Caki2 (cell line): ENCODE measurements at regions not wholly inside any gene's neighbourhood (a gene's known extent, or its start where the extent isn't known, plus 50 kb on each side); places are given as distances from the start of the nearest gene placed in this dataset.
"Not testable (repeated sequence)": the region's sequence is repeated elsewhere in the genome, so short reads cannot be mapped to it uniquely, and the experiment has no call there.

Experiments
- DNase-seq: peaks from one replicate; pipeline ENCODE4 v3.0.0-alpha.2; 2015; ENCODE audit warnings: low read depth
- in situ Hi-C: cut with HindIII; loops from 2 replicates; pipeline ENCODE4 v1.10.0; 2016; ENCODE audit warnings: low sequenced_read_pairs, low pct_unique_long_range_greater_than_20kb, mixed read lengths

- no peak for DNase-seq
- in situ Hi-C loops: no loop called here
These were observed 250.9 kb downstream of the ANKRD60 start for GRCh38 chr20:57977569-57977968.

GRCh38 chr20:57977141-57977540 lies 251.3 kb downstream of the ANKRD60 start:
- DNase-seq: no peak
- in situ Hi-C loops: no loop called here

DNA sequence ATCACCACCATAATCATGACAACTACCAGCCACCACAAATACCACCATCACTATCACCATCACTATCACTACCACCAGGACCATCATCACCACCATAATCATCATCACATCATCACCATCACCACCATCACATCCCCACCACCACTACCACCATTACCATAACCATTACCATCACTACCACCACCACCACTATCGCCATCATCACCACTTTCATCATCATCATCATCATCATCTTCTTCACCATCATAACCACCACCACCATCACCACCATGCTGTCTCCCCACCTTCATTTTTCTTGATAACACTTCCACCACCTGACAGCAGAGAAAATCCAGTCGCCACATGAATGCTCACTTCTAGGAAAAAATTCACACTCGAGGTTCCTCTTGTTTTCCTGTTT lies 253.6 kb downstream of the ANKRD60 start:
- DNase-seq: no peak
- in situ Hi-C loops: no loop called here

- in situ Hi-C loops: no loop called here
- DNase-seq: no peak
These were observed 254.6 kb downstream of the ANKRD60 start for GRCh38 chr20:57973886-57974285.

DNA sequence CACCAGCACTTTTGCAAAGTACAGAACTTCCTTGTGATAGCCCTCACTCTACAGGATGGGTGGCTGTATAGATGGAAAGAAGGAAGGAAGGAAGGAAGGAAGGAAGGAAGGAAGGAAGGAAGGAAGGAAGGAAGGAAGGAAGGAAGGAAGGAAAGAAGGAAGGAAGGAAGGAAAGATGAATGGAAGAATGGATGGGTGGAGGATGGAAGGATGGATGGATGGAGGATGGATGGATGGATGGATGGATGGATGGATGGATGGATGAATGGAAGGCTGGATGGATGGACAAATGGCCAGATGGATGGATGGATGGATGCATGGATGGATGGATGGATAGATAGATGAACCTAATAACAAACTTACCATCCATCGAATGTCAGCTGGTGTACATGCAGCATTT lies 256.9 kb downstream of the ANKRD60 start:
- DNase-seq, in situ Hi-C loops: not testable (repeated sequence)

DNA sequence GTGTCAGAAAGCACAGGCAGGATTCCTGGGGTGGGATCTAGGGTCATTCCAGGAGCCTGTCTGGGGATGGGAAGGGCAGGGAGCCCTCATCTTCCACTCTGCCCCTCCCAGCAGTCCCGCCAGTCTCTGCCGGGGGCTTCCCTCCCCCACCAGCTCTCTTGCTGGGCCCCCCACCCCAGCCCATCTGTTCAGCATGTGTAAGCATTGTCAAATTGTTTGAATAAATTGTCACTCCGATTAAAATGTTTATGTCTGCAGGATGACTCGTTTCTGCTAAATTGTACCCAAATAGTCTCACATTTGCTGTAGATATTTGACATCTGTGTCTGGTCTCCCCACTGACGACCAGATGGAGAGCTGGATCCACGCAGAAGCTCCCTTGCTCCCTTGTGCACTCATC lies 257.6 kb downstream of the ANKRD60 start:
- DNase-seq: no peak
- in situ Hi-C loops: no loop called here

- in situ Hi-C loops: no loop called here
These were observed 258.3 kb downstream of the ANKRD60 start for GRCh38 chr20:57970116-57970515.

DNA sequence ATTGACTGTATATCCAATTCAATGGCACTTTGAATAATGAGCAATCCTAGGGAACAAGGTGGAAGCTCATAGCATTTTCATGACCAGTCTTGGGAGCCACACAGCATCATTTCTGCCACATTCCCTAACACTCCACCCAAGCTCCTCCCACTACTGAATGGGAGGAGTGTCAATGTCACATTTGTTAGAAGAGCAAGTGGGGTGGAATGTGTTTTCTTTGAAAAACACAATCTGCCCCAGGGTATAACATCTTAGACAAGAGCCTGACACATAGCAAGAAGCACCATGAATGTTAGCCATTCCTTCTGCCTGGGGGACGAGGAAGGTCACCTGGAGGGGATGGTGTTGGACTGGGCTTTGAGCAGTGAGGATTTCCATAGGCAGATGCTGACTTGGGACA lies 258.3 kb upstream of the PMEPA1 start:
- in situ Hi-C loops: no loop called here
- no peak for DNase-seq

More at GRCh38 chr20:57970116-57970515, 258.3 kb downstream of the ANKRD60 start:
- DNase-seq: no peak

DNA sequence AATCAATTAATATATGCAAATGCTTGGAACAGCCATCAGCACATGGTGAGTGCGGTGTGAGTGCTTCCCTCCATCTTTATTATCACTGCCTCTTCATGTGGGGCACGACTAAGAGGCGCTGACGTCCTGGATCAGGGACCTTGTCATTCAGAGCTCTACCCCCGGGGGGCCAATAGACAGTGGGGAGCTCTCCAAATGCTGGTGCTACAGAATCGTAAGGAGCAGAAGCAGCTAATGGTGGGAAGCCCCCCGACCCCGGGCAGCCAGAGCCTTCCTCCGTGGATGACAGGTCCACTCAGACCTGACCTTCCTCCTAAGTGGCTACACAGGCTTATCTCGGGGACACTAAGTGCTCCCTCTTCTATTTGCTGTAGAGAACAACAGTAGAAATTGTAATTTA lies 257.5 kb upstream of the PMEPA1 start:
- in situ Hi-C loops: no loop called here
- DNase-seq: no peak

GRCh38 chr20:57966620-57967019 lies 256.8 kb upstream of the PMEPA1 start:
- no peak for DNase-seq
- in situ Hi-C loops: no loop called here

DNA sequence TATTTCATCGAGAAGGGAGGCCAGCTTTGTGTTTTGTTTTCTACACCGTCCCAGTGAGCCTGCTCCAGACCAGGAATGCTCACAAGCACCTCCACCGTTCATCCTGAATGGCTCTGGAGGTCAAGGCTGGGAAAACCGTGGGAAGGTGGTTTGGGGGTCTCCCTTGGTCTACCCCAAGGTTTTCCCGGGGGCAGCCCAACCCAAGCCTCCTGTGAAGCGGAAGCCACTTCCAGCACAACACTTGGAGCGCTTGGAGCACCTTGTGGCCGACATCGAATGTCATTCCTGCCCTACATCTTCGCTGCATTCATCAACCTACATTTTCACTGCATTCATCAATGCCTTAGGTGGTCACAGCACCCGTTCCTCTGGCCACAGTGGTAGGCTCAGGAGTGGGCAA lies 255.6 kb upstream of the PMEPA1 start:
- in situ Hi-C loops: no loop called here
- DNase-seq: no peak

DNA sequence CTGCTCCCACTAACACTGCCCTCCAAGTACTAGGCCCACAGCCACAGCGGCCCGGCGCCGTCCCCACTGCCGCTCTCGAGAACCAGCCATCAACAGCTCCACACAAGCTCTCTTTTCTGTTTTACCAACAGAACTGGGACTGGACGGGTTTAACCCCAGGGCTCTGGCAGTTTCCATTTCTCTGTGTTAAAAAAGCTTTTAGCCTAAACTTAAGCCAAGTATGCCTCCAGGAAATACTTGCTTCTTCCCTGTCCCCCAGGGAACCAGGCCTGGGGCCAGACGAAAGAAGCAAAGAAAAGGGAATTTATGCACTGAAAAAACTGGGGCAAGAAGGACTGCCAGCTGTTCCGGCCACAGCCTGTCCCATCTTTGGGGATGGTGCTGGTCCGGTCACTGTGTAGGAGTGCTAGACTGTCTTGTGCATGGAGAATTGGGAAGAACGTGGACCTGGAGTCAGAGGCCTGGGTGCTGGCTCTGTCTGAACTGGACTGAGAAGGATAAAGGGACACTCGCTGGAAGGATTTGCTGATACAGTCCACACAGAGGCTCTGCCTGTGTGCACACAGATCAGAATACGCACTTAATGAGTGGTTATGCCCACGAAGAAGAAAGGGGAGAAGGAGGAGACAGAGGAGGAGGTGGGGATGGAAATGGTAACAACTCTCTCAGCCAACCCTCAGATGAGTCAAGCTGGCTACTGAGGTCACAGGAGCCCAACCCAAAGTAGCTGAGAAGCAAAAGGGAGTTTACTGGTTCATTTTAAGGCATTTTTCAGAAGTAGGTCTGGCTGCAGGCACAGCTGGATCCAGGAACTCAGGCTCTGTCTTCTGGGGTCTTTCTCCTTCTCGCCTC lies 254.4 kb upstream of the PMEPA1 start:
- no peak for DNase-seq
- in situ Hi-C loops: no loop called here

DNA sequence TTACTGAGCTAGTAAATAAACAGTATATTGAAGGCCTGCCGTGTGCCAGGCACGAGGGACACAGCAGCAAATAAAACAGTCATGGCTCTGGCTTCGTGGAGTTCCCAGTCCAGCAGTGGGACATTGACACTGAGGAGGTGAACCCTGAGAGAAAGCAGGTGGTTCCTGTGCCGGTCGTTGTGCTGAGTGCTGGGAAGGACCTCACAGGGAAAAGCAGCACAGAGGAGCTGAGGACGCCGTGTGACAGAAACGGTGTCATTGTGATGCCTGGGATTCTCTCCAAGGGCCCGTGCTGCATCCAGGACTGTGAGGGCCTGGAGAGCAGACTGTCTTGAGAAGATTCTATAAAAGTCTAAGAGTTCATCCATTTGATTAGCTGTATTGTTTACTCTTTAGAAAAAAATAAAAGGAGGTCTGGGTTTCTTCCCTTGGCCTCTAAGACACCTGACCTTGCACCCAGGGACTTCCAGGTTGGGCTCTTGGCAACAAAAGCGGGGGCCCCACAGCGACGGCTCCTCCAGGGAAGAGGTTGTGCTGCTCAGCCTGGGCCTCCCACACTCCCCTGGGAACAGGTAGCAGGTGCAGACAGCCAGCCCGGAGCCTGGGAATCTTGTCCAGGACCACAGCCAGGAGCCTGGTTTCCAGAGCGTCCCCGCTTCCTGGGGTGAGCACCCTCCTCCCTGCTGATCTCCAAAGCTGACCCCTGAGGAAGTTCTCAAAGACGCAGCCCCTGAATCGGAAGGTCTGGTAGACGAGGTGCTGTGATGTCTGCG lies 251.2 kb upstream of the PMEPA1 start:
- in situ Hi-C loops: no loop called here
- no peak for DNase-seq

- in situ Hi-C loops: no loop called here
These were observed 249.8 kb upstream of the PMEPA1 start for GRCh38 chr20:57959589-57959988.

DNA sequence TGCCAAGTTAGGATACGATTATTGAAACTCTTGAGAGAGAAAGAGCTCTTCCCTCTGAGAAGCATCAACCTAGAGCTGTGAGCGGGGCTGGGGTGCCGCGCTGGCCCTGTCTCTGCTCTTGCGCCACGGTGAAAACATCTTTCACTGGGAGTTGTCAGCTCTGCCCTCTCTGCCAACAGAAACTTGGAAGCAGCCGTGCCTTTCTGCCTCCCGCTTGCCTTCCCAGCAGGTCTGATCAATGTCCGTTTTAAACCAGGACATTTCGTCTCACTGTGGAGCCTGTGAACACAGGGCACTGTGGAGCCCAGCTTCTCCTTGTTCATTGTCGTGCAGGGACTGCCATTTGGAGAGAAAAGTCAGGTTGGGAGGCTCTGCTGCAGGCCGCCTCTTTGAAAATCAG lies 249.2 kb upstream of the PMEPA1 start:
- no peak for DNase-seq
- in situ Hi-C loops: no loop called here

More at GRCh38 chr20:57959589-57959988, 249.8 kb upstream of the PMEPA1 start:
- DNase-seq: no peak

DNA sequence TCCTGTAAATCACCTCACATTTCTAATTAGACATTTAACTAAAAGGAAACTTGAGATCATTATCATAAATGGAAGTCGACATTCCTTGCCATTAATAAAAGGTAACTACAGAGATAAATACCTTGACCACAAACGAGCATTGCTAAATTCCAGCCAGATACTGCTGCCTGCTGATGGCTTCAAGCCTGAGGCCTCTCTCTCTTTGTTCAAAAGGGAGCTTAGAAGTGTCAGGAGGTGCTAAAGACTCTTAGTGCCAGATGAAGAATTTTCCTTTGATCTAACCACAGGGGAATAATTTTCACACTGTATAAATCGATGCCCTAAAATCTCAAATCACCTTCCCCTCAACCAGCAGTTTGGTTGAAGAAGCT lies 248.2 kb upstream of the PMEPA1 start:
- no peak for DNase-seq

GRCh38 chr20:57957411-57958049 lies 247.7 kb upstream of the PMEPA1 start:
- in situ Hi-C loops: no loop called here
- no peak for DNase-seq

More for the DNA sequence above, 248.2 kb upstream of the PMEPA1 start:
- in situ Hi-C loops: no loop called here

- in situ Hi-C loops: no loop called here
- DNase-seq: no peak
These were observed 243.8 kb upstream of the PMEPA1 start for GRCh38 chr20:57953638-57954037.

GRCh38 chr20:57952136-57952535 lies 242.3 kb upstream of the PMEPA1 start:
- no peak for DNase-seq
- in situ Hi-C loops: no loop called here
